ENCODE measurements at regions not wholly inside any gene's neighbourhood (a gene's known extent, or its start where the extent isn't known, plus 50 kb on each side); places are given as distances from the start of the nearest gene placed in this dataset.

DNA sequence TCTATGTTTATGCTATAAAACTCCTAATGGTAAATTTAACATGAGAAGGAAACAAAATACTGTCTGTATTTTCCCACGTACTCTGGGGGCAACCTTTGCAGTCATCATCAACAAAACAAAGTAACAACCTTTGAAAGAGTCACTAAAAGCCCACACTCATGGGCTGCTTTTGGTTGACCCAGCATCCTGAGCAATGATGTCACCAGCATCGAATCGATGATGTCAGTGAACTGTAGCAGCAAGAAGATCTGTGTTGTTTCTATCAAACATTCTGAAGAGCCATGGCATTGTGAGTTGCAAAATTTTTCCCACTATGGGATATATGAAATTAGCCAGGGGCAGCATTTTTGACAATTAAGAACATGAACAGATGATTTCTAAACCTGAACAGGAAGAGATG, 300.1 kb downstream of the HIVEP2 start:
- no peak for TF ChIP-seq POLR2AphosphoS5 (IDR thresholded peaks at IDR 0.05; ENCODE audit: low read depth)
- TF ChIP-seq, protein P1, sequence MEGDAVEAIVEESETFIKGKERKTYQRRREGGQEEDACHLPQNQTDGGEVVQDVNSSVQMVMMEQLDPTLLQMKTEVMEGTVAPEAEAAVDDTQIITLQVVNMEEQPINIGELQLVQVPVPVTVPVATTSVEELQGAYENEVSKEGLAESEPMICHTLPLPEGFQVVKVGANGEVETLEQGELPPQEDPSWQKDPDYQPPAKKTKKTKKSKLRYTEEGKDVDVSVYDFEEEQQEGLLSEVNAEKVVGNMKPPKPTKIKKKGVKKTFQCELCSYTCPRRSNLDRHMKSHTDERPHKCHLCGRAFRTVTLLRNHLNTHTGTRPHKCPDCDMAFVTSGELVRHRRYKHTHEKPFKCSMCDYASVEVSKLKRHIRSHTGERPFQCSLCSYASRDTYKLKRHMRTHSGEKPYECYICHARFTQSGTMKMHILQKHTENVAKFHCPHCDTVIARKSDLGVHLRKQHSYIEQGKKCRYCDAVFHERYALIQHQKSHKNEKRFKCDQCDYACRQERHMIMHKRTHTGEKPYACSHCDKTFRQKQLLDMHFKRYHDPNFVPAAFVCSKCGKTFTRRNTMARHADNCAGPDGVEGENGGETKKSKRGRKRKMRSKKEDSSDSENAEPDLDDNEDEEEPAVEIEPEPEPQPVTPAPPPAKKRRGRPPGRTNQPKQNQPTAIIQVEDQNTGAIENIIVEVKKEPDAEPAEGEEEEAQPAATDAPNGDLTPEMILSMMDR (conservative IDR thresholded peaks at IDR 0.05; ENCODE audit: low read depth in 2 of 2): no peak
